VCaP (cell line): ENCODE measurements at regions not wholly inside any gene's neighbourhood (a gene's known extent, or its start where the extent isn't known, plus 50 kb on each side); places are given as distances from the start of the nearest gene placed in this dataset.

ENCODE experiments used
- H3K27ac ChIP-seq: fragments of 450-650 bp; 2 replicates; pipeline ENCODE4 v1.5.1; 2017
- TF ChIP-seq, protein P1 (sequence below): fragments of 450-650 bp; conservative IDR thresholded peaks from 2 replicates; pipeline ENCODE4 v1.5.1; 2017; ENCODE audit warnings: mild to moderate bottlenecking, moderate library complexity

DNA sequence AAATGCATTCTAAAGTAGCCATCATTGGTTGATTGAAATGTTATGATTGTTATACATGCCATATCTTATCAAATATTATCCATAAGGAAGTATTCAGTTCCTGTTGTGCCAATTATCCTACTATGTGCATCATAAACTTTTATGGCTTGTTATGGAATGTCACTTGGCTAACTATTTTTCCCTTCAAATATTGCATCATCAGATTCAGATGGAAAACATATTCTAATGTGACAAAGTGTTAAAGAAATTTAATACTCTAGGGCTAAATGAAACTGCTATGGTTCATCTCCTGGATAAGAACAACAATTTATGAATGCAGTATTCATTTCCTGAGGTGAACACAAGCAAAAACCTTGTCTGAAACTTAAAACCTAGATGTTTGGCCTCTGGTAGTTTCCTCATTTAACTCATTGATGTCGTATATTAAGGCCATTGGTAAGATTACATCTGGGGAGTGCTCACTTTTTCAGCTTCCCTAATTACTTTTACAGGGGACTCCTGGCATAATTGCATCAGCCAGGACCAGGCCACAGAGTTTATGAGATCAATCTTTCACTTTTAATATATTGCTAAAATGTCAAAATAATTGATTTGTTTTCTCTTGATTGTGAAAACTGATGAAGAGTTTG lies 134.9 kb upstream of the CEP162 start:
- TF ChIP-seq, protein P1, sequence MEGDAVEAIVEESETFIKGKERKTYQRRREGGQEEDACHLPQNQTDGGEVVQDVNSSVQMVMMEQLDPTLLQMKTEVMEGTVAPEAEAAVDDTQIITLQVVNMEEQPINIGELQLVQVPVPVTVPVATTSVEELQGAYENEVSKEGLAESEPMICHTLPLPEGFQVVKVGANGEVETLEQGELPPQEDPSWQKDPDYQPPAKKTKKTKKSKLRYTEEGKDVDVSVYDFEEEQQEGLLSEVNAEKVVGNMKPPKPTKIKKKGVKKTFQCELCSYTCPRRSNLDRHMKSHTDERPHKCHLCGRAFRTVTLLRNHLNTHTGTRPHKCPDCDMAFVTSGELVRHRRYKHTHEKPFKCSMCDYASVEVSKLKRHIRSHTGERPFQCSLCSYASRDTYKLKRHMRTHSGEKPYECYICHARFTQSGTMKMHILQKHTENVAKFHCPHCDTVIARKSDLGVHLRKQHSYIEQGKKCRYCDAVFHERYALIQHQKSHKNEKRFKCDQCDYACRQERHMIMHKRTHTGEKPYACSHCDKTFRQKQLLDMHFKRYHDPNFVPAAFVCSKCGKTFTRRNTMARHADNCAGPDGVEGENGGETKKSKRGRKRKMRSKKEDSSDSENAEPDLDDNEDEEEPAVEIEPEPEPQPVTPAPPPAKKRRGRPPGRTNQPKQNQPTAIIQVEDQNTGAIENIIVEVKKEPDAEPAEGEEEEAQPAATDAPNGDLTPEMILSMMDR = no peak
- no peak overlapping the region for H3K27ac ChIP-seq

GRCh38 chr6:84361372-84362192 lies 134.1 kb upstream of the CEP162 start:
- no peak overlapping the region for H3K27ac ChIP-seq
- TF ChIP-seq, protein P1 = no peak

- TF ChIP-seq, protein P1 = no peak
- no peak overlapping the region for H3K27ac ChIP-seq
These were observed 132.6 kb upstream of the CEP162 start for GRCh38 chr6:84360039-84360438.

DNA sequence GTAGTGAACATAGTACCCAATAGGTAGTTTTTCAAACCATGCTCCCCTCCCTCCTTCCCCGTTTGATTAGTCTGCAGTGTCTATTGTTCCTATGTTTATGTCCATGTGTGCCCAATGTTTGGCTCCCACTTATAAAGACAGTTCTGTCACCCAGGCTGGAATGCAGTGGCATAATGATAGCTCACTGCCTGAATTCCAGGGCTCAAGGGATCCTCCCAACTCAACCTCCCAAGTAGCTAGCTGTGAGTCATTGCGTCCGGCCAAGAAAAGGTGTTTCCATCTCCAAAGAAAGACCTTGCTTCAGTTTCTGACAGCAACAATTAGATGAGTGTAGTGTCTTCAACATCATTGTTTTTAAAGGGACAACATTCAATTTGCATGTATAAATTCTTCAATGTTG lies 131.1 kb upstream of the CEP162 start:
- no peak overlapping the region for H3K27ac ChIP-seq
- TF ChIP-seq, protein P1 = no peak

DNA sequence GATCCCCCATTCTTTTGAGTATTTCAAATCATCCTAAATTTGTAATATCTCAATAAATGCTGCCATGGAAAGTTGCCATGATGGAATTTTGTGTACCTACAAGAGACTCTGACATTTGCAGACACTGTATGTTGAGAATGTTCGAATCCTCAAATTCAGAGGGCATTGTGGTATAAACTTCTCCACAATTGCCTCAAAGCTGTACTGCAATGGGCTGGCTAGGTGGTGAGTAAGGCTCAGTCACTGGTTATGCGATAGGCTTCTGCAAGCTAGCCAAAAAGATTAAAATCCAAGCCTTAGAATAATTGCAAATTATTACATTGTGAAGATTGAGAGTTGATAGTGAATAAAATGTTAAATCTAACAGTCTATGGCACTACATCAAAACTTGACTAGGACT lies 130.2 kb upstream of the CEP162 start:
- TF ChIP-seq, protein P1 = no peak
- H3K27ac ChIP-seq = no peak overlapping the region

DNA sequence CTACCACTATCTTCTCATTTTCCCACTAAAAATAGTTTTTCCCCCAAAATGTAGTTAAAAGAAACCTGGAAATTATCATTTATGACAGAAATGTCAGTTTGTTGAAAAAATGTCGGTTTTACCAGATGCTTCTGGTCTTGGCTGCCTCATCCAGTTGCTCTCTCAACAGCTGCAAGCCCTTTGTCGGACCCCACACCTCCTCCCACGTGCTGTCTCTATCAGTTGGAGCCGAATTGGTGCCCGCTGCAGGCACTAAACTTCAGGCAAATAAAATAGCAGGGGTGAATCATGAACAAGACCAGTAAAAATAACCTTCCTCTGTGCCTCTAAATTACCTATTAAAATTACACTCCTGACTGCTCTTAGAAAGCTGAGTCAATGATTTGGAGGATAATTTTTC lies 129.5 kb upstream of the CEP162 start:
- TF ChIP-seq, protein P1 = no peak
- no peak overlapping the region for H3K27ac ChIP-seq

- H3K27ac ChIP-seq = no peak overlapping the region
- TF ChIP-seq, protein P1 = no peak
These were observed 126.3 kb upstream of the CEP162 start for GRCh38 chr6:84353459-84354423.
